HEK293 (cell line): ENCODE measurements at regions not wholly inside any gene's neighbourhood (a gene's known extent, or its start where the extent isn't known, plus 50 kb on each side); places are given as distances from the start of the nearest gene placed in this dataset.

Experiments used
- CTCF ChIA-PET: fragments of 350-600 bp; formaldehyde crosslinking; extraction: SDS; loops from one replicate; lab custom pipeline; 2021; ENCODE audit warnings: antibody characterized with exemption; lab: Yijun Ruan, JAX
- POLR2A ChIA-PET: fragments of 300-600 bp; formaldehyde crosslinking; extraction: SDS; loops from one replicate; lab custom pipeline; 2020; ENCODE audit warnings: antibody characterized with exemption, inconsistent platforms; lab: Yijun Ruan, JAX
- H3K27ac ChIP-seq: fragments of 200-500 bp; sonication (Bioruptor generic); 2 replicates; pipeline ENCODE4 v1.5.1; 2014; ENCODE audit warnings: low read depth, low read length, control low read depth, inconsistent platforms; ENCODE audit errors: extremely low read depth
- H3K36me3 ChIP-seq, 2 experiments: fragments of 200-500 bp in 1 of 2; sonication (Bioruptor generic) in 1 of 2; 1 replicate in 1 of 2; 2 replicates in 1 of 2; pipeline ENCODE4 v1.5.1; 2014 to 2017; ENCODE audit warnings: inconsistent platforms in 2 of 2, low read length in 2 of 2; ENCODE audit not compliant: control insufficient read depth in 2 of 2, insufficient read depth in 1 of 2
- H3K4me1 ChIP-seq: fragments of 200-500 bp; sonication (Bioruptor generic); 2 replicates; pipeline ENCODE4 v1.5.1; 2014; ENCODE audit warnings: mild to moderate bottlenecking, low read length, inconsistent platforms; ENCODE audit not compliant: control insufficient read depth, insufficient read depth
- H3K4me3 ChIP-seq: 2 replicates; pipeline ENCODE4 v1.5.1; 2011; ENCODE audit warnings: low read depth, mild to moderate bottlenecking, control low read depth, low read length, moderate library complexity
- H3K9me3 ChIP-seq: fragments of 200-500 bp; sonication (Bioruptor generic); 2 replicates; pipeline ENCODE4 v1.5.1; 2014; ENCODE audit warnings: low read depth, low read length, inconsistent platforms; ENCODE audit not compliant: control insufficient read depth, insufficient read depth
- GLI4 ChIP-seq: fragments of 450-650 bp; formaldehyde crosslinking; IDR thresholded peaks from 2 replicates; pipeline ENCODE4 v1.5.1; 2016; ENCODE audit warnings: missing biosample characterization, missing genetic modification characterization
- GLIS2 ChIP-seq: fragments of 450-650 bp; formaldehyde crosslinking; IDR thresholded peaks from 2 replicates; pipeline ENCODE4 v1.5.1; 2016; ENCODE audit warnings: missing biosample characterization, missing genetic modification characterization
- KLF10 ChIP-seq: fragments of 450-650 bp; IDR thresholded peaks from 2 replicates; pipeline ENCODE4 v1.5.1; 2018; ENCODE audit warnings: missing biosample characterization, mild to moderate bottlenecking, missing genetic modification characterization
- ZEB2 ChIP-seq: fragments of 450-650 bp; formaldehyde crosslinking; IDR thresholded peaks from 2 replicates; pipeline ENCODE4 v1.5.1; 2016; ENCODE audit warnings: missing biosample characterization, missing genetic modification characterization
- ZFP69B ChIP-seq: fragments of 450-650 bp; formaldehyde crosslinking; IDR thresholded peaks from 2 replicates; pipeline ENCODE4 v1.5.1; 2016; ENCODE audit warnings: missing biosample characterization, missing genetic modification characterization
- ZNF121 ChIP-seq: fragments of 450-650 bp; formaldehyde crosslinking; IDR thresholded peaks from 2 replicates; pipeline ENCODE4 v1.5.1; 2016; ENCODE audit warnings: missing biosample characterization, missing genetic modification characterization
- ZNF23 ChIP-seq: fragments of 450-650 bp; formaldehyde crosslinking; IDR thresholded peaks from 2 replicates; pipeline ENCODE4 v1.5.1; 2016; ENCODE audit warnings: missing biosample characterization, missing genetic modification characterization, borderline replicate concordance
- ZNF24 ChIP-seq: fragments of 450-650 bp; formaldehyde crosslinking; IDR thresholded peaks from 2 replicates; pipeline ENCODE4 v1.5.1; 2016; ENCODE audit warnings: missing biosample characterization, missing genetic modification characterization
- ZNF292 ChIP-seq: fragments of 450-650 bp; formaldehyde crosslinking; IDR thresholded peaks from 2 replicates; pipeline ENCODE4 v1.5.1; 2016; ENCODE audit warnings: low read depth, missing biosample characterization, missing genetic modification characterization, borderline replicate concordance
- ZNF433 ChIP-seq: fragments of 450-650 bp; formaldehyde crosslinking; IDR thresholded peaks from 2 replicates; pipeline ENCODE4 v1.5.1; 2016; ENCODE audit warnings: missing biosample characterization, missing genetic modification characterization, low read depth
- ZNF48 ChIP-seq: fragments of 450-650 bp; formaldehyde crosslinking; IDR thresholded peaks from 2 replicates; pipeline ENCODE4 v1.5.1; 2016; ENCODE audit warnings: missing biosample characterization, missing genetic modification characterization
- ZNF514 ChIP-seq: fragments of 450-650 bp; formaldehyde crosslinking; IDR thresholded peaks from 2 replicates; pipeline ENCODE4 v1.5.1; 2016; ENCODE audit warnings: missing biosample characterization, missing genetic modification characterization
- ZNF521 ChIP-seq: fragments of 450-650 bp; formaldehyde crosslinking; IDR thresholded peaks from 2 replicates; pipeline ENCODE4 v1.5.1; 2017; ENCODE audit warnings: missing biosample characterization, mild to moderate bottlenecking, missing genetic modification characterization
- ZNF544 ChIP-seq: fragments of 450-650 bp; formaldehyde crosslinking; IDR thresholded peaks from 2 replicates; pipeline ENCODE4 v1.5.0; 2017; ENCODE audit warnings: missing biosample characterization, missing genetic modification characterization
- ZNF776 ChIP-seq: fragments of 450-650 bp; formaldehyde crosslinking; IDR thresholded peaks from 2 replicates; pipeline ENCODE4 v1.5.0; 2017; ENCODE audit warnings: missing biosample characterization, missing genetic modification characterization, borderline replicate concordance
- ZSCAN23 ChIP-seq: fragments of 450-650 bp; formaldehyde crosslinking; IDR thresholded peaks from 2 replicates; pipeline ENCODE4 v1.5.1; 2016; ENCODE audit warnings: missing biosample characterization, missing genetic modification characterization
- ZSCAN30 ChIP-seq: fragments of 450-650 bp; IDR thresholded peaks from 2 replicates; pipeline ENCODE4 v1.5.1; 2018; ENCODE audit warnings: missing biosample characterization, mild to moderate bottlenecking, missing genetic modification characterization, moderate library complexity
- TF ChIP-seq, protein P1 (sequence below): sonication (generic); formaldehyde crosslinking; IDR thresholded peaks from 2 replicates; pipeline ENCODE4 v1.8.1; 2022; ENCODE audit warnings: mild to moderate bottlenecking, moderate library complexity, missing genetic modification reagents
- TF ChIP-seq, protein P2 (sequence below): fragments of 450-650 bp; formaldehyde crosslinking; IDR thresholded peaks from 2 replicates; pipeline ENCODE4 v1.5.1; 2016; ENCODE audit warnings: missing biosample characterization, missing genetic modification characterization, borderline replicate concordance
- TF ChIP-seq, protein P3 (sequence below): fragments of 450-650 bp; formaldehyde crosslinking; IDR thresholded peaks from 2 replicates; pipeline ENCODE4 v1.5.1; 2016; ENCODE audit warnings: missing biosample characterization, missing genetic modification characterization
- TF ChIP-seq, protein P4 (sequence below): fragments of 450-650 bp; formaldehyde crosslinking; IDR thresholded peaks from 2 replicates; pipeline ENCODE4 v1.5.1; 2016; ENCODE audit warnings: missing biosample characterization, missing genetic modification characterization, low read depth

DNA sequence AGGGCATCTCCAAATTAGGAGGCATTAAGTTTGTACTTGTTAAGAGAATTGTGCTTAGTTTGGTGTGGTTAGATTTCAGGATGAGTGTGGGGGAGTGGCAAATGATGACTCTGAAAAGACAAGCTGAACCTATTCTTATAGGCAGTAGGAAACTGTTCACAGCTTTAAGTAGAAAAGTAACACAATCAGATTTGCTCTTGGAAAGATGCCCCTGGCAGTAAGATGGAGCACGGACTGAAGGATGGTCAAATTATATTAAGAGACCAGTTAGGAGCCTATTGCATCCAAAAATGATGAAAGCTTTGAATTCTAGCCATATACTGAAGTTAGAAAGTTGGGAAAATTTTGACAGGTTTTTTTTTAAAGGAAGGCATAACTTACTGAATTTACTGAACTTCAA lies 254.2 kb upstream of the MEF2C start:
- no peak overlapping the region for H3K27ac ChIP-seq
- no peaks in the 10 kb centered on the region for H3K9me3 ChIP-seq
- TF ChIP-seq GLI4 (tag by site-specific recombination) (no peak), ZNF292 (tag by site-specific recombination) (no peak), ZFP69B (no peak), ZNF24 (tag by site-specific recombination) (no peak), ZSCAN23 (tag by site-specific recombination) (no peak)
- TF ChIP-seq, protein P1, sequence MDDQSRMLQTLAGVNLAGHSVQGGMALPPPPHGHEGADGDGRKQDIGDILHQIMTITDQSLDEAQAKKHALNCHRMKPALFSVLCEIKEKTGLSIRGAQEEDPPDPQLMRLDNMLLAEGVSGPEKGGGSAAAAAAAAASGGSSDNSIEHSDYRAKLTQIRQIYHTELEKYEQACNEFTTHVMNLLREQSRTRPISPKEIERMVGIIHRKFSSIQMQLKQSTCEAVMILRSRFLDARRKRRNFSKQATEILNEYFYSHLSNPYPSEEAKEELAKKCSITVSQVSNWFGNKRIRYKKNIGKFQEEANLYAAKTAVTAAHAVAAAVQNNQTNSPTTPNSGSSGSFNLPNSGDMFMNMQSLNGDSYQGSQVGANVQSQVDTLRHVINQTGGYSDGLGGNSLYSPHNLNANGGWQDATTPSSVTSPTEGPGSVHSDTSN, result no peak
- H3K4me1 ChIP-seq, result no peaks in the 10 kb centered on the region
- no peaks in the 10 kb centered on the region for H3K36me3 ChIP-seq
- POLR2A ChIA-PET, result no interaction called here
- H3K4me3 ChIP-seq, result no peak overlapping the region
- CTCF ChIA-PET, result no interaction called here

GRCh38 chr5:89133975-89134374 lies 251.0 kb upstream of the MEF2C start:
- no peaks in the 10 kb centered on the region for H3K36me3 ChIP-seq
- H3K4me3 ChIP-seq, result no peak overlapping the region
- CTCF ChIA-PET, result no interaction called here
- TF ChIP-seq ZNF121 (tag by site-specific recombination), result no peak
- no peak for TF ChIP-seq ZNF23 (tag by site-specific recombination)
- no peak for TF ChIP-seq ZEB2
- TF ChIP-seq, protein P2, sequence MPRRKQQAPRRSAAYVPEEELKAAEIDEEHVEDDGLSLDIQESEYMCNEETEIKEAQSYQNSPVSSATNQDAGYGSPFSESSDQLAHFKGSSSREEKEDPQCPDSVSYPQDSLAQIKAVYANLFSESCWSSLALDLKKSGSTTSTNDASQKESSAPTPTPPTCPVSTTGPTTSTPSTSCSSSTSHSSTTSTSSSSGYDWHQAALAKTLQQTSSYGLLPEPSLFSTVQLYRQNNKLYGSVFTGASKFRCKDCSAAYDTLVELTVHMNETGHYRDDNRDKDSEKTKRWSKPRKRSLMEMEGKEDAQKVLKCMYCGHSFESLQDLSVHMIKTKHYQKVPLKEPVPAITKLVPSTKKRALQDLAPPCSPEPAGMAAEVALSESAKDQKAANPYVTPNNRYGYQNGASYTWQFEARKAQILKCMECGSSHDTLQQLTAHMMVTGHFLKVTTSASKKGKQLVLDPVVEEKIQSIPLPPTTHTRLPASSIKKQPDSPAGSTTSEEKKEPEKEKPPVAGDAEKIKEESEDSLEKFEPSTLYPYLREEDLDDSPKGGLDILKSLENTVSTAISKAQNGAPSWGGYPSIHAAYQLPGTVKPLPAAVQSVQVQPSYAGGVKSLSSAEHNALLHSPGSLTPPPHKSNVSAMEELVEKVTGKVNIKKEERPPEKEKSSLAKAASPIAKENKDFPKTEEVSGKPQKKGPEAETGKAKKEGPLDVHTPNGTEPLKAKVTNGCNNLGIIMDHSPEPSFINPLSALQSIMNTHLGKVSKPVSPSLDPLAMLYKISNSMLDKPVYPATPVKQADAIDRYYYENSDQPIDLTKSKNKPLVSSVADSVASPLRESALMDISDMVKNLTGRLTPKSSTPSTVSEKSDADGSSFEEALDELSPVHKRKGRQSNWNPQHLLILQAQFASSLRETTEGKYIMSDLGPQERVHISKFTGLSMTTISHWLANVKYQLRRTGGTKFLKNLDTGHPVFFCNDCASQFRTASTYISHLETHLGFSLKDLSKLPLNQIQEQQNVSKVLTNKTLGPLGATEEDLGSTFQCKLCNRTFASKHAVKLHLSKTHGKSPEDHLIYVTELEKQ (tag by site-specific recombination), result no peak
- no peak for TF ChIP-seq ZNF433 (tag by site-specific recombination)
- TF ChIP-seq ZNF544 (tag by site-specific recombination), result no peak
- TF ChIP-seq, protein P3, sequence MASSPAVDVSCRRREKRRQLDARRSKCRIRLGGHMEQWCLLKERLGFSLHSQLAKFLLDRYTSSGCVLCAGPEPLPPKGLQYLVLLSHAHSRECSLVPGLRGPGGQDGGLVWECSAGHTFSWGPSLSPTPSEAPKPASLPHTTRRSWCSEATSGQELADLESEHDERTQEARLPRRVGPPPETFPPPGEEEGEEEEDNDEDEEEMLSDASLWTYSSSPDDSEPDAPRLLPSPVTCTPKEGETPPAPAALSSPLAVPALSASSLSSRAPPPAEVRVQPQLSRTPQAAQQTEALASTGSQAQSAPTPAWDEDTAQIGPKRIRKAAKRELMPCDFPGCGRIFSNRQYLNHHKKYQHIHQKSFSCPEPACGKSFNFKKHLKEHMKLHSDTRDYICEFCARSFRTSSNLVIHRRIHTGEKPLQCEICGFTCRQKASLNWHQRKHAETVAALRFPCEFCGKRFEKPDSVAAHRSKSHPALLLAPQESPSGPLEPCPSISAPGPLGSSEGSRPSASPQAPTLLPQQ (tag by site-specific recombination), result no peak
- TF ChIP-seq ZNF776 (tag by site-specific recombination), result no peak
- no peak for TF ChIP-seq ZSCAN30
- no peak for TF ChIP-seq KLF10 (tag by site-specific recombination)
- TF ChIP-seq ZNF514 (tag by site-specific recombination), result no peak
- TF ChIP-seq ZNF48 (tag by site-specific recombination), result no peak
- TF ChIP-seq ZNF521 (tag by site-specific recombination), result no peak
- TF ChIP-seq, protein P4, sequence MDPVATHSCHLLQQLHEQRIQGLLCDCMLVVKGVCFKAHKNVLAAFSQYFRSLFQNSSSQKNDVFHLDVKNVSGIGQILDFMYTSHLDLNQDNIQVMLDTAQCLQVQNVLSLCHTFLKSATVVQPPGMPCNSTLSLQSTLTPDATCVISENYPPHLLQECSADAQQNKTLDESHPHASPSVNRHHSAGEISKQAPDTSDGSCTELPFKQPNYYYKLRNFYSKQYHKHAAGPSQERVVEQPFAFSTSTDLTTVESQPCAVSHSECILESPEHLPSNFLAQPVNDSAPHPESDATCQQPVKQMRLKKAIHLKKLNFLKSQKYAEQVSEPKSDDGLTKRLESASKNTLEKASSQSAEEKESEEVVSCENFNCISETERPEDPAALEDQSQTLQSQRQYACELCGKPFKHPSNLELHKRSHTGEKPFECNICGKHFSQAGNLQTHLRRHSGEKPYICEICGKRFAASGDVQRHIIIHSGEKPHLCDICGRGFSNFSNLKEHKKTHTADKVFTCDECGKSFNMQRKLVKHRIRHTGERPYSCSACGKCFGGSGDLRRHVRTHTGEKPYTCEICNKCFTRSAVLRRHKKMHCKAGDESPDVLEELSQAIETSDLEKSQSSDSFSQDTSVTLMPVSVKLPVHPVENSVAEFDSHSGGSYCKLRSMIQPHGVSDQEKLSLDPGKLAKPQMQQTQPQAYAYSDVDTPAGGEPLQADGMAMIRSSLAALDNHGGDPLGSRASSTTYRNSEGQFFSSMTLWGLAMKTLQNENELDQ (tag by site-specific recombination), result no peak
- TF ChIP-seq GLIS2 (tag by site-specific recombination), result no peak
- TF ChIP-seq, all 188 proteins: peak for 0
- H3K9me3 ChIP-seq, result no peaks in the 10 kb centered on the region
- POLR2A ChIA-PET, result no interaction called here
- no peak overlapping the region for H3K27ac ChIP-seq
- H3K4me1 ChIP-seq, result no peaks in the 10 kb centered on the region
